ENCODE measurements at regions not wholly inside any gene's neighbourhood (a gene's known extent, or its start where the extent isn't known, plus 50 kb on each side); places are given as distances from the start of the nearest gene placed in this dataset.

- H3K27ac Mint-ChIP-seq, result no peak overlapping the region
- Histone ChIP-seq H3K36me3 (ENCODE audit: control insufficient read depth, insufficient read depth, low read length) (no peaks in the 10 kb centered on the region), H3K4me3 (ENCODE audit: low read length) (no peak overlapping the region), H3K4me1 (ENCODE audit: control insufficient read depth, insufficient read depth, low read length) (no peaks in the 10 kb centered on the region), H3K9ac (ENCODE audit: extremely low read depth, low read length, poor library complexity, severe bottlenecking) (no peak overlapping the region), H3K9me3 (ENCODE audit: control insufficient read depth, low read length) (no peaks in the 10 kb centered on the region), H3K27me3 (ENCODE audit: control insufficient read depth, insufficient read depth, low read length, poor library complexity, severe bottlenecking) (no peaks in the 10 kb centered on the region), H3K27ac (ENCODE audit: low read depth, low read length) (no peak overlapping the region)
- DNase-seq, result no peak
- TF ChIP-seq CTCF (conservative IDR thresholded peaks at IDR 0.05), result no peak
- H3K27me3 Mint-ChIP-seq (ENCODE audit: insufficient read depth), result no peaks in the 10 kb centered on the region
- H3K9me3 Mint-ChIP-seq, result no peaks in the 10 kb centered on the region
- 100% methylated on average over 1 of the region's 1 CpG for WGBS, 2 experiments (ENCODE audit: insufficient coverage in 1 of 2, insufficient read length in 1 of 2)
- H3K36me3 Mint-ChIP-seq (ENCODE audit: low read depth), result no peaks in the 10 kb centered on the region
- no peak overlapping the region for H3K4me3 Mint-ChIP-seq
- H3K4me1 Mint-ChIP-seq, result no peaks in the 10 kb centered on the region
These were observed 485.3 kb upstream of the PITX2 start for GRCh38 chr4:111108153-111108552.

- 90 to 93% methylated on average over 2 of the region's 3 CpGs for WGBS, 2 experiments (ENCODE audit: insufficient coverage in 1 of 2, insufficient read length in 1 of 2)
- no peak overlapping the region for H3K27ac Mint-ChIP-seq
These were observed 490.7 kb upstream of the PITX2 start for GRCh38 chr4:111113591-111113990.

GRCh38 chr4:111115881-111116280 is 493.0 kb upstream of the PITX2 start:
- no peak for DNase-seq
- Histone ChIP-seq H3K27me3 (ENCODE audit: control insufficient read depth, insufficient read depth, low read length, poor library complexity, severe bottlenecking) (no peaks in the 10 kb centered on the region), H3K9me3 (ENCODE audit: control insufficient read depth, low read length) (no peaks in the 10 kb centered on the region), H3K27ac (ENCODE audit: low read depth, low read length) (no peak overlapping the region), H3K4me3 (ENCODE audit: low read length) (no peak overlapping the region), H3K36me3 (ENCODE audit: control insufficient read depth, insufficient read depth, low read length) (no peaks in the 10 kb centered on the region), H3K9ac (ENCODE audit: extremely low read depth, low read length, poor library complexity, severe bottlenecking) (no peak overlapping the region), H3K4me1 (ENCODE audit: control insufficient read depth, insufficient read depth, low read length) (no peaks in the 10 kb centered on the region)
- no peak for TF ChIP-seq CTCF (conservative IDR thresholded peaks at IDR 0.05)
- H3K4me3 Mint-ChIP-seq, result no peak overlapping the region
- H3K4me1 Mint-ChIP-seq, result no peaks in the 10 kb centered on the region
- H3K9me3 Mint-ChIP-seq, result peaks cover 6% of the 10 kb centered on the region
- H3K36me3 Mint-ChIP-seq (ENCODE audit: low read depth), result no peaks in the 10 kb centered on the region
- H3K27ac Mint-ChIP-seq, result no peak overlapping the region
- WGBS, 2 experiments (ENCODE audit: insufficient coverage in 1 of 2, insufficient read length in 1 of 2), result 85 to 88% methylated on average over 3 to 4 of the region's 4 CpGs
- H3K27me3 Mint-ChIP-seq (ENCODE audit: insufficient read depth), result no peaks in the 10 kb centered on the region

More at GRCh38 chr4:111113591-111113990, 490.7 kb upstream of the PITX2 start:
- no peaks in the 10 kb centered on the region for H3K27me3 ChIP-seq (ENCODE audit: control insufficient read depth, insufficient read depth, low read length, poor library complexity, severe bottlenecking)
- no peaks in the 10 kb centered on the region for H3K9me3 Mint-ChIP-seq
- no peak overlapping the region for H3K9ac ChIP-seq (ENCODE audit: extremely low read depth, low read length, poor library complexity, severe bottlenecking)
- H3K4me1 ChIP-seq (ENCODE audit: control insufficient read depth, insufficient read depth, low read length), result no peaks in the 10 kb centered on the region
- no peak overlapping the region for H3K27ac ChIP-seq (ENCODE audit: low read depth, low read length)
- H3K4me1 Mint-ChIP-seq, result no peaks in the 10 kb centered on the region
- H3K36me3 Mint-ChIP-seq (ENCODE audit: low read depth), result no peaks in the 10 kb centered on the region
- H3K4me3 ChIP-seq (ENCODE audit: low read length), result no peak overlapping the region
- DNase-seq, result no peak
- no peak for TF ChIP-seq CTCF (conservative IDR thresholded peaks at IDR 0.05)
- no peaks in the 10 kb centered on the region for H3K9me3 ChIP-seq (ENCODE audit: control insufficient read depth, low read length)
- H3K27me3 Mint-ChIP-seq (ENCODE audit: insufficient read depth), result no peaks in the 10 kb centered on the region
- no peak overlapping the region for H3K4me3 Mint-ChIP-seq
- no peaks in the 10 kb centered on the region for H3K36me3 ChIP-seq (ENCODE audit: control insufficient read depth, insufficient read depth, low read length)
